HTR-8/SVneo (cell line): ENCODE measurements at regions not wholly inside any gene's neighbourhood (a gene's known extent, or its start where the extent isn't known, plus 50 kb on each side); places are given as distances from the start of the nearest gene placed in this dataset.

Experiments
- DNase-seq: peaks from one replicate; pipeline ENCODE4 v3.0.0; 2011; ENCODE audit warnings: low spot score, mixed read lengths; ENCODE audit not compliant: insufficient read length
- FAIRE-seq: peaks from 2 replicates; lab custom pipeline; 2011; peaks lifted over from hg19 to GRCh38; lab: Jason Lieb, UNC

- FAIRE-seq (no peak), DNase-seq (no peak)
Observed at GRCh38 chr6:139939189-139939979, 564.9 kb upstream of the CITED2 start.

- DNase-seq, result no peak
- FAIRE-seq, result no peak
Observed at GRCh38 chr6:139932671-139933070, 558.2 kb upstream of the CITED2 start.

GRCh38 chr6:139931747-139932146, 557.3 kb upstream of the CITED2 start:
- FAIRE-seq, result no peak
- no peak for DNase-seq

- no peak for FAIRE-seq
- DNase-seq, result no peak
Observed at GRCh38 chr6:139927742-139928305, 553.4 kb upstream of the CITED2 start.

- DNase-seq (no peak), FAIRE-seq (no peak)
Observed at GRCh38 chr6:139927236-139927635, 552.8 kb upstream of the CITED2 start.

- FAIRE-seq, result no peak
- no peak for DNase-seq
Observed at GRCh38 chr6:139926711-139927110, 552.3 kb upstream of the CITED2 start.

GRCh38 chr6:139925894-139926641, 551.6 kb upstream of the CITED2 start:
- no peak for DNase-seq
- FAIRE-seq, result no peak

- no peak for DNase-seq
- no peak for FAIRE-seq
Observed at GRCh38 chr6:139923964-139924475, 549.6 kb upstream of the CITED2 start.

- FAIRE-seq (no peak), DNase-seq (no peak)
Observed at GRCh38 chr6:139922236-139922635, 547.8 kb upstream of the CITED2 start.

GRCh38 chr6:139920776-139921100, 546.3 kb upstream of the CITED2 start:
- no peak for FAIRE-seq
- DNase-seq, result no peak

- DNase-seq, result no peak
- no peak for FAIRE-seq
Observed at GRCh38 chr6:139920027-139920775, 545.8 kb upstream of the CITED2 start.

GRCh38 chr6:139919107-139920026, 544.9 kb upstream of the CITED2 start:
- no peak for DNase-seq
- FAIRE-seq, result no peak

GRCh38 chr6:139917951-139918630, 543.6 kb upstream of the CITED2 start:
- no peak for DNase-seq
- no peak for FAIRE-seq

GRCh38 chr6:139914910-139915309, 540.5 kb upstream of the CITED2 start:
- no peak for DNase-seq
- no peak for FAIRE-seq

- no peak for FAIRE-seq
- no peak for DNase-seq
Observed at GRCh38 chr6:139912735-139913400, 538.4 kb upstream of the CITED2 start.

GRCh38 chr6:139909992-139910391, 535.5 kb upstream of the CITED2 start:
- no peak for FAIRE-seq
- no peak for DNase-seq

GRCh38 chr6:139905404-139906052, 531.1 kb upstream of the CITED2 start:
- no peak for FAIRE-seq
- DNase-seq, result no peak

GRCh38 chr6:139904568-139904967, 530.1 kb upstream of the CITED2 start:
- FAIRE-seq (no peak), DNase-seq (no peak)
